ENCODE measurements at regions not wholly inside any gene's neighbourhood (a gene's known extent, or its start where the extent isn't known, plus 50 kb on each side); places are given as distances from the start of the nearest gene placed in this dataset.

DNA sequence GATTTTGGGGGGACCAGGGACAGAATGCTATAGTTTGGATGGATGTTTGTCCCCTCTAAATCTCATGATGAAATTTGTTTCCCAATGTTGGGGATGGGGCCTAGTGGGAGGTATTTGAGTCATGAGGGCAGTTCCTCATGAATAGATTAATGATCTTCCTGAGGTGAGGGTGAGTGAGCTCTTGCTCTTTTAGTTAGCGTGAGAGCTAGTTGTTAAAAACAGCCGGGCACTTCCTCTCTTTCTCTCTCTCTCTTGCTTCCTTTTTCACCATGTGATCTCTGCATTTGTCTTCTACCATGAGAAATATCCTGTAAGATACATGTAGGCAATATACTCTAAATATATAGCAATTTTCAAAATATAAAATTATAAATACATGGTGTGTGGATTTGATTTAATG is 290.8 kb upstream of the PCDH9 start:
- Histone ChIP-seq H3K36me3 (replicated peaks in 1 of 2; ENCODE audit: control insufficient read depth in 1 of 2, insufficient read depth in 2 of 2, low read length in 1 of 2) (no peaks in the 10 kb centered on the region), H3K9me2 (no peaks in the 10 kb centered on the region), H3K4me2 (no peak overlapping the region), H3K4me1 (ENCODE audit: control insufficient read depth in 1 of 2, insufficient read depth in 2 of 2, low read depth in 1 of 2, low read length in 1 of 2) (no peaks in the 10 kb centered on the region), H3K9ac (no peak overlapping the region), H3F3A (replicated peaks; ENCODE audit: insufficient read depth) (no peaks in the 10 kb centered on the region), H3K79me2 (ENCODE audit: insufficient read depth) (no peaks in the 10 kb centered on the region), H3K27me3 (ENCODE audit: insufficient read depth) (no peaks in the 10 kb centered on the region), H2AFZ (ENCODE audit: low read depth) (no peak overlapping the region), H3K27ac (ENCODE audit: low read depth in 2 of 2, low read length in 1 of 2) (no peak overlapping the region), H3K4me3 (ENCODE audit: low read depth in 2 of 2, low read length in 1 of 2) (no peak overlapping the region), H4K20me1 (ENCODE audit: insufficient read depth) (no peaks in the 10 kb centered on the region), H3K9me3 (no peaks in the 10 kb centered on the region)
- POLR2A ChIA-PET = no interaction called here
- no peak for DNase-seq
- TF ChIP-seq MEF2A (IDR thresholded peaks at IDR 0.05; ENCODE audit: borderline replicate concordance, low read depth) (no peak), FOXJ3 (CRISPR knock-in tag; IDR thresholded peaks at IDR 0.05) (no peak), EZH2phosphoT487 (IDR thresholded peaks at IDR 0.05; ENCODE audit: borderline replicate concordance, low read depth) (no peak), RCOR1 (IDR thresholded peaks at IDR 0.05; ENCODE audit: low read length) (no peak), SIN3A (IDR thresholded peaks at IDR 0.05; ENCODE audit: borderline replicate concordance, low read depth, low read length) (no peak), IRF3 (IDR thresholded peaks at IDR 0.05; ENCODE audit: low read depth, low read length) (no peak), RAD21 (IDR thresholded peaks at IDR 0.05; ENCODE audit: low read length) (no peak), NRF1 (IDR thresholded peaks at IDR 0.05; ENCODE audit: low read depth, low read length) (no peak), YY1 (IDR thresholded peaks at IDR 0.05; ENCODE audit: low read depth) (no peak), JUND (IDR thresholded peaks at IDR 0.05) (no peak), EP300 (IDR thresholded peaks at IDR 0.05; ENCODE audit: borderline replicate concordance in 1 of 2, low read depth in 1 of 2, low read length in 1 of 2) (no peak), MXI1 (IDR thresholded peaks at IDR 0.05; ENCODE audit: low read depth, low read length) (no peak), RFX5 (IDR thresholded peaks at IDR 0.05; ENCODE audit: low read length) (no peak), REST (IDR thresholded peaks at IDR 0.05; ENCODE audit: low read depth, low read length) (no peak), TEAD4 (IDR thresholded peaks at IDR 0.05; ENCODE audit: borderline replicate concordance, insufficient read depth) (no peak)
- TF ChIP-seq, protein P1, sequence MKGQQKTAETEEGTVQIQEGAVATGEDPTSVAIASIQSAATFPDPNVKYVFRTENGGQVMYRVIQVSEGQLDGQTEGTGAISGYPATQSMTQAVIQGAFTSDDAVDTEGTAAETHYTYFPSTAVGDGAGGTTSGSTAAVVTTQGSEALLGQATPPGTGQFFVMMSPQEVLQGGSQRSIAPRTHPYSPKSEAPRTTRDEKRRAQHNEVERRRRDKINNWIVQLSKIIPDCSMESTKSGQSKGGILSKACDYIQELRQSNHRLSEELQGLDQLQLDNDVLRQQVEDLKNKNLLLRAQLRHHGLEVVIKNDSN (IDR thresholded peaks at IDR 0.05; ENCODE audit: borderline replicate concordance, low read depth) = no peak
- WGBS (ENCODE audit: low lambda C conversion rate) = 85% methylated on average over 2 of the region's 2 CpGs
- CTCF ChIA-PET = interaction anchor here (0.6 kb wide), 2 partner anchors 24 to 261 kb away, joined by 3 read pairs; no protein-coding TSS in a partner anchor

Data from SK-N-SH (cell line).